Medulla oblongata (tissue), 1 donor: ENCODE measurements at regions not wholly inside any gene's neighbourhood (a gene's known extent, or its start where the extent isn't known, plus 50 kb on each side); places are given as distances from the start of the nearest gene placed in this dataset.
"Not testable (repeated sequence)": the region's sequence is repeated elsewhere in the genome, so short reads cannot be mapped to it uniquely, and the experiment has no call there.

Source experiments
- DNase-seq: peaks from one replicate; pipeline ENCODE4 v3.0.0-alpha.2; 2015; ENCODE audit errors: extremely low spot score

DNA sequence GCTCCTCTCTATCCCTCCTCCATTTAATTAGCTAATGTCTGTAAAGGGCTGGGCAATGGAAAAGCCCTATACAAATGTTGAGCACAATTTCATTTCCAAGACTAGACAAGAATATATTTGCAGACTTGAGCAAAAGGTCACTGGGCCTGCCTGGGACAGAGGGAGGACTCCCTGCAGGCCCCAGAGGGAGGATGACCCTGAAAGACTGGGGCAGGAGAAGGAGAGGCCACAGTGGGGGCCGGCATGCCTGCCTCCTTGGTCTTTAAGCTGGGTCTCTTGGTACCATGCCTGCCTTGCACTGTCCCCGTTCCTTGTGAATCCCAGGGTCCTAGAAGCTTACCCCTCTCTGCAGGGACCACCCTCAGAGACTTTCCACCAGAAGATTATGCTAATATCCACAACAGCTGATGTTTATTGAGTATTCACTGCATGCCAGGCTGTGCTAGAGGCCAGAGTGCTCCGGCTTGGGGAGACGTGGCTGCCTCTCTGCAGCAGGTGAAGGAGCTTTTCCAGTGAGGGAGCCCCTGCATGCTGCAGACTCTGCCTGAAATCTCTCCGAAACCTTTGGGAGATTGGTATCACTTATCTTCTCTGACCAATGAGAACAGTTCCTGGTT is 72.7 kb upstream of the HSPA9 start:
- DNase-seq: no peak

DNA sequence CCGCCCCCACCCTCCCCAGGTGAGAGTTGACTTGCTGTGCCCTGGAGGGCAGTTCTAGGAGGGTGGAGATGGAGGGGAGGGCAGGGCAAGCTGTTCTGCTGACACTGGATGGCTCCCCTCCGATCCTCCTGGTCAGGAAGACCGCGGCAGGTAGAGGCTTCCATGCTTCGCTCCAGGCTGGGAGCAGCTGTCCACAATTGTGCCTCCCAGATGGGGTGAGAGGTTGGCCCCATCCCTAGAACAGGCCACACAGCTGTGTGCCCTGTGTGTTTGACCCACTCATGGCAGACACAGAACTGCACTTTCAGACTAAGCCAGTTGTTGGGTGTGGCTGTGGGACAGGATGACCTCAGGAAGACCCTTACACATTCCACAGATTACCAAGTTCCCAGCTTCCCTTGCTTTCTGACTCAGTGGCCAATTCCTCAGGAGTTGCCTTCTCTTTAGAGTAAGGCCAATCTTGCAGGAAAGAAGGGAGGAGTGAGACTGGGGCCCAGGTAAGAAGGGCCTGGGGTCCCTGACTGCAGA is 72.1 kb upstream of the HSPA9 start:
- no peak for DNase-seq

DNA sequence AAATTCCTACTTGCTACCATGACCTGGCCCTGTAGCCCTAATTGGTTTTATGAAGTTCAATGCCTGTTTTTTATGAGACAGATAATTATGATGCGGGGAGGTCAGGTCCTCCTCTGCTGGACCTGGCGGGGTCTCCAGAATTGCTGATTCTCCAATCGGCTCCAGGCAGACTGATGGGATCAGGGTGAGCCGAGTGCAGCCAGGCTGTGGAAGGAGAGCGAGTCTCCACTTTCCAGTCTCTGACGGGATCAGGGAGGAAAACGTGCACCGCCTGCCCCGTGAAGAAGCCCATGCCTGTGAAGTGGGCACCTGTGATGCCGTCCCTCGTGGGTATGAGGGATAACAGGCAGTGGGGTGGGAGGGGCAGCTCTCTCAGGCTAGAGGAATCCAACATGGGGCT is 71.5 kb upstream of the HSPA9 start:
- DNase-seq: no peak

DNA sequence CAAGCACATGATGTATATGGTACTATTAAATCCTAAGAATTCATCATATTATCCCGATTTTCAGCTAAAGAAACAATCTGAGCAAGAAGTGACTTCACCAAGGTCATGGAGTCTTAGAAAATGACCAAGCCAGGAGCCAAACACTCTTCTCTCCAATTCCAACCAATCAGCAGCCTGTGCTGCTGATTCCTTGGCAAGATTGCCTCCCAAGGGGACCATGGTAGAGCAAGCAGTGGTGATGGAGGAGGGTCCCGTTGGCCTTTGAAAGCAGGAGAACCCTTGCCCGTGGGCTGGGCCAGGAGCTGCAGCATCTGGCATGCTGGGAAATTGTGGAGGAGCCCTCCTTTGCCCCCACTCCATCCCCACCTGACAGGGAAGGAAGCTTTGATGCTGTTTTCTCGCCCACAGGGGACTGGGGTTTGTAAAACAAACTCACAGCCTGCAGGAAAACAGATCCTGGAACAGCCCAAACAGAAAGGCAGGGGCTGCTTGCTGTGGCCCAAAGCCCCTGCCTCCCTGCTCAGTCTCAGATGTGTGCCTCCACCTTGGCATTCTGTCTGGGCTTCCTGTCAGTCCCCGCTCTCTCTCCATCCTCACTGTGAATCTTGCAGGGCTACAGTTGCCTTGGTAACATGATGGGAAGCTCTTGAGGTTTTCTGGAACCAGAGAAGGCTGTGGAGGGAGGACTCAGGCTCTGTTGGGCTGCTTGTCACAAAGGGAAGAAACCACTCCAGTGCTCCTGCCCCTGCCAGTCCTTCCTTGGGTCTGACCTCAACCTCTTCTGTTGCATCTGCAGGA is 70.8 kb upstream of the HSPA9 start:
- DNase-seq: no peak

DNA sequence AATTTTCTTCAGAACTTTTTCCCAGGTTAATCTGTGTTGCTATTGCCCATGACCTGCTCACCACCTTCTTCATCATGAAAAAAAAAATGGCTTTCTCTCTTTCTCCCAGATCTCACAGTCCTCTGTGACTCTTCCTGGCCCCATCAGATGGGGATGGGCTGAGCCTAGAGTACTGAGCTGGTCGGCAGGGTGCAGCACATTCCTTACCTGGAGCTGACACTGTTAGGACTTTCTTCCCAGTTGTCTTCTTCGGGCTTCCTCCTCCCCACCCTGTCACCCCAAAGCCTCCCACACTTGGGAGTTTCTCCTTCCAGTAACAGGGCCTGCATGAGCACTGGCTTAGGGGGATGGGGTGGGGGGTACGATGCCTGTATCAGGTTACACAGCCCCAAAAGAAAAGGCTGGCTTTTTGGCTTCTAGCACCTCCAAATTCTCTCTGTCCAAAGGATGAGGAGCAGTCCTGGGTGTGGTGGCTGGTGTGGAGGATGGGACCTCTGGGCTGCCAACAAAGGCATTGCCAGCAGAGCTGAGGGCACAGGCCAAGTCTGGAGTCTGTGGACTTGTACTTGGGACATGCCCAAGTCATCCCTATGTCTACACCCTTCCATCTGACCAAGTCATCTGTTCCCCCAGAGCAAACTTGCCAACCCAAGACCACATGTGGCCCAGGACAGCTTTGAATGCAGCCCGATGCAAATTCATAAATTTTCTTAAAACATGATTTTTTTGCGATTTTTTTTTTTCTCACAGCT is 68.0 kb upstream of the HSPA9 start:
- no peak for DNase-seq

DNA sequence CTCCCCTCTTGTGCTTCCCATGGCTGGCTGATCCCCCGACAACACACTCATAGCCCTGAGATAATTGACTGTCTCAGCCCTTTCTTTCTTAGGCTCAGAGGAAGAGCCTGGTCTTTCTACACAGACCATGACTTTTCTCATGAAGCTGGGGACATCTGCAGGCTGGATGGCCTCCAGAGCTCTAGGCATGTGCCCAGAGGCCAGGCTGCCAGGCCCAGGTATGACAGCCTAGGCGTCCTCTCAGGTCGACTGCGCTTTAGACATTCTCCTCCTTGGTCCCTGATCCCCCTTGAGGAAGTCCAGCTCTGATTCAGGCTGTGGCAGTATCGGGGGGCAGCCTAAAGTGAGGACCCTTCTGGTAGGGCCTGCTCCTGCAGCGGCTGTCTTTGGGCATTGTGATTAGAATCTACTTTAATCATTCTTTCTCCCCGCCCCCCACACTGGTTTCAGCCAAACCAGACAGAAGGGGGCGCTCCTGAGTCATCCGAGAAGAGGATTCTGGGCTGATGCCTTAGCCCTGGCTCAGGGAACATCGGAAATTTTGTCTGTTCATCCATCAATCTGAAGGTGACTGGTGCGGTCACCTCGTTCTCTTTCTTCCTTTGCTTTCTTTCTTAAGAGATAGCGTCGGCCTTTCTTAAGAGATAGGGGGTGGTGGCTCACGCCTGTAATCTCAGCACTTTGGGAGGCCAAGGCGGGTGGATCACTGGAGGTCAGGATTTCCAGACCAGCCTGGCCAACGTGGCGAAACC is 66.5 kb upstream of the HSPA9 start:
- peak; percentile 79 for DNase-seq

DNA sequence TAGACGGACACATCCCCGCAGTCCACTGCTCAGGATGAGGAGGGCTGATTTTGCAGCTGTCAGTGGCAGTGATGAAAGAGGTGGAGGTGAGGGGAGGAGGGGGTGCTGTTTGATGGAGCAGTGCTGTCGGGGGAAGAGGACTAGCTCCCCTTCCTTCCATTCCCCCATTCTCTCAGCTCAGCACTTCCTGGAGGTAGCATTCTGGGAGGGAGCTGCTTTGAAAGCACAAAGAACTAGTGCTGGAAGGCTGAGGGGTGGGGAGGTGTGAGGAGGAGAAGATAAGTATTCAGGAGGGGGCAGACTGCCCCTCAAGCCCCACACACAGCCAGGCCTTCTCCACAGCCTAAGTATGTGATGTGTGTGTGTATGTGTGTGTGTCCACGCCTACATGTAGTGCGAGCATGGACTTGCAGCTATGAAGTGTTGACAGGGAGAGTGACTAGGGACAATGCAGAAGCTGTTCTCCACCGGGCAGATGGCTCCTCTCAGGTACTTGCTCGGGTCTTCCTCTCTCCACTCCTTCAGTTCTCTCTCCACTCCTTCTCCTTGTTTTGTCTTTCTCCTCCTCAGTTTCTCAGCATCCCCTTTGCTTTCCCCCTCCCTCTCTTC is 65.5 kb upstream of the HSPA9 start:
- no peak for DNase-seq

DNA sequence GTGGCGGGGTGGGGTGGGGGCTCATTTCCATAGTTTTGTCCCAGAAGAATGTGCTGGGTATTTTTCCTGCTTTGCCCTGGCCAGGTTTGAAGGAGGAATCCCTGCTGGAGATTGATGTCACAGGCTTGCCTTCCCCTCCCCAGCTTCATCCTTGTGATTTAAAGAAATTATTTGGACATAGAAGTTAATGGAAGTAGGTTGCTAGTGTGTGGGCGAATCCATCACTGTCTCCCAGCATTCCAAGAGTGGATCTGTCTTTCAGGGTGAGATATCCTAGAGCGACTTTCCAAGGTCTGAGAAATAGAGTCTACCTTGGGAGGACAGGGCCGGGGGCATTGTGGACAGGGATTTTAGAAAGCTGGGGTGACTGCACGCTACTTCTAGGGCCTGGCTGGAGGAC is 64.9 kb upstream of the HSPA9 start:
- no peak for DNase-seq

DNA sequence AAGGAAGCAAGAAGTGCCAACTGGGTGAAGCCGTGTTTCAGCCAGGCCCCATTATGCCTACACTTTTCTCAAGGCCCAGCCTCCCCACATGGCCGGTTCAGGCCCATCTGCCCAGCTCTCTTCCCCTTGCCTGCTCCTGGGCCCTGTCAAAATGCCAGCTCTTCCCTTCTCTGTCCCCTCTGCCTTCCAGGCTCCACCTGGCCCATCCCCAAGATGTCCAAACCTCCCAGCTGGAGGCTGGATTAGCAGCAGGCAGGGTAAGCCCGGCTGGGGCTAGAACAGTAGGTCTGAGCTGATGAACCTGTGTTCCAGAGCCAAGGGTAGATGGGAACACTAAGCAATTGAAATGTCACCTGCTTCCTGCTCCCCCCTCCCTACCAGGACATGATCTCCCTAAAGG is 64.1 kb upstream of the HSPA9 start:
- DNase-seq: no peak

DNA sequence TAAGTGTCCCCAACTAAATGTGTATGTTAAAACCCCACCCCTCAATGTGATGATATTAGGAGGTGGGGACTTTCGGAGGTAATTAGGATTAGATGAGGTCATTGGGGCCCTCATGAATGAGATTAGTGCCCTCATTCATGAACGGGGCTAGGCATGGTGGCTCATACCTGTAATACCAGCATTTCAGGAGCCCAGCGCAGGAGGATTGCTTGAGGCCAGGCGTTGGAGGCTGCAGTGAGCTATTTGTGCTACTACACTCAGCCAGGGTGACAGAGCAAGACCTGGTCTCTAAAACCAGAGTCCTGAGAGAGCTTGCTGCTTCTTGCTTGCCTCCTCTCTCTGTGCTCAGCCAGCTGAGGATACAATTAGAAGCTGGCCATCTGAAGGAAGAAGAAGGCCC is 62.1 kb upstream of the HSPA9 start:
- no peak for DNase-seq

DNA sequence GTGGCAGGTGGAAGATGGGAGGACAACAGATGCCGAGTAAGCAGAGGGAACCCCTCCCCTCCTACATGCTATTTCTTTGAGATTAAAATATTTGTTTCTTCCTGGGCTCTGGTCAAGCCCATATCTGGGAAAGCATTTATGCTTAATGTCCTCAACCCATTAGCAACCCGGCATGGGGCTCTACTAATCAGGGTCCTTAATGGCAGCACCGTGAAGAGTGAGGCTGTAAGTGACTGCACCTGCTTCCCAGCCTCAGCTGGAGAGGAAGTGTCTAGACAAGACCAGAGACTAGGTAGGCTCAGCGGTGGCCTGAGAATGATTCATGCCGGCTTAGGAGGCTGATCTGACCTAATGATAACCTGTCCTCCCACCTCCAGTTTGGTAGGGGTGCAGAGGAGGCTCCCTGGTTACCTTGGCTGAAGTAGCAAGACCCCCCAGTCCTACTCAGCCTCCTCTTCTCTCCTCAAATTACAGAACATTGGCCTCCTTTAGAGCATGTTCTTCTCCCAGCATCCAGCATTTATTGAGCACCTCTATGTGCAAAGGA is 61.3 kb upstream of the HSPA9 start:
- DNase-seq: no peak

DNA sequence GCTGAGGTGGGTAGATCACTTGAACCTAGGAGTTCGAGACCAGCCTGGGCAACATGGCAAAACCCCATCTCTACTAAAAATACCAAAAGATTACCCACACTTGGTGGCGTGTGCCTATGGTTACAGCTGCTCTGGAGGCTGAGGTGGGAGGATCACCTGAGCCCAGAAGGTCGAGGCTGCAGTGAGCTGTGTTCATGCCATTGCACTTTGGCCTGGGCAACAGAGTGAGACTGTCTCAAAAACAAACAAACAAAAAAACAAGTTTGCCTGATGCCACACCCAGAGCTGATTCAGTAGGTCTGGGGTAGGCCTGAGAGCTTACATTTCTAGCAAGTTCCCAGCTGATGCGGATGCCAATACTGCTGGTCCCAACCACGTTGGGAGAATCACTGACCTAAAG is 60.5 kb upstream of the HSPA9 start:
- DNase-seq: no peak

DNA sequence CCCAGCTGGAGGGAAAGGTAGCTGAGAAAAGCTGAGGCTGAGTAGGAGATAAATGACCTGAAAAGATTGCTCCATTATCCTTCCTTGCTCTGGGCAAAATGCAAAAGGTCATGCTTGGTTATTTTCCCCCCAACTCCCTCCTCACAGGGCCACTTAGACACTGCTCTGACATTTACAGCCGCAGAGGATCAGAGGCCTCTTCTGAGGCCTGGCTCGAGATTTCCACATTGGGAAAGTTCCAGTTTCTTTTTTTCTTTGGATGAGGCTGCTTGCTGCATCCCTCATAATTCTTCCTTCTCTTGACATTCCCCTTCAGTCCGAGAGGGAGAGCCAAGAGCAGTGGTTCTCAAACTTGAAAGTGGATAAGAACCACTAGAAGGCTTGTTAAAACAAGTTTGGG is 60.1 kb upstream of the HSPA9 start:
- peak; percentile 50 for DNase-seq

DNA sequence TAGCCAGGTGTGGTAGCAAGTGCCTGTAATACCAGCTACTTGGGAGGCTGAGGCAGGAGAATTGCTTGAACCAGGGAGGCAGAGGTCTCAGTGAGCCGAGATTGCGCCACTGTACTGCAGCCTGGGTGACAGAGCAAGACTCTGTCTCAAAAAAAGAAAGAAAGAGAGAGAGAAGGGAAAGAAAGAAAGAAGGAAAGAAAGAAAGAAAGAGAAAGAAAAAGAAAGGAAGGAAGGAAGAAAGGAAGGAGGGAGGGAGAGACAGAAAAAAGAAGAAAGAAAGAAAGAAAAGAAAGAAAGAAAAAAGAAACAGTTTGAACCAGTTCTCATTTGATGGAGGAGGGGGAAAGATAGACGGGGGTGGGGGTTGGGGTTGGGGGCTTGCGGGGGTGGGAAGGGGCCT is 59.6 kb upstream of the HSPA9 start:
- DNase-seq: not testable (repeated sequence)

DNA sequence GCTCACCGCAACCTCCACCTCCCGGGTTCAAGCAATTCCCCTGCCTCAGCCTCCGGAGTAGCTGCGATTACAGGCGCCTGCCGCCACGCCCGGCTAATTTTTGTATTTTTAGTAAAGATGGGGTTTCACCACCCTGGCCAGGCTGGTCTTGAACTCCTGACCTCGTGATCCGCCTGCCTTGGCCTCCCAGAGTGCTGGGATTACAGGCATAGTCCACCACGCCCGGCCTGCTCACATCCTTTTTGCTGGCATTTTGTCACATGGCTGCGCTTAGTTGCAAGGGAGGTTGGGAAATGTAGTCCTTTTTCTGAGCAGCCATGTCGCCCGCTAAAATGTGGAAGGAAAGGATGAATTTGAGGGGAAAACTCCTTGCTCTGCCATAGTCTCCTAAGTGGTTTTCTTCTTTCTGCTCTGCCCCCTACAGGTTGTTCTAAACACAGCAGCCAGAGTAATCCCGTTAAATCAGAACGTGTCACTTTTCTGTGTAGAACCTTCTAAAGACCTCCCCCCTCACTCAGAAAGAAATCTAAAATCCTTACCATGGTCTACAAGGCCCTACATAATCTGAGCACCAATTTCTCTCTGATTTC is 57.8 kb upstream of the HSPA9 start:
- peak; percentile 88 for DNase-seq

DNA sequence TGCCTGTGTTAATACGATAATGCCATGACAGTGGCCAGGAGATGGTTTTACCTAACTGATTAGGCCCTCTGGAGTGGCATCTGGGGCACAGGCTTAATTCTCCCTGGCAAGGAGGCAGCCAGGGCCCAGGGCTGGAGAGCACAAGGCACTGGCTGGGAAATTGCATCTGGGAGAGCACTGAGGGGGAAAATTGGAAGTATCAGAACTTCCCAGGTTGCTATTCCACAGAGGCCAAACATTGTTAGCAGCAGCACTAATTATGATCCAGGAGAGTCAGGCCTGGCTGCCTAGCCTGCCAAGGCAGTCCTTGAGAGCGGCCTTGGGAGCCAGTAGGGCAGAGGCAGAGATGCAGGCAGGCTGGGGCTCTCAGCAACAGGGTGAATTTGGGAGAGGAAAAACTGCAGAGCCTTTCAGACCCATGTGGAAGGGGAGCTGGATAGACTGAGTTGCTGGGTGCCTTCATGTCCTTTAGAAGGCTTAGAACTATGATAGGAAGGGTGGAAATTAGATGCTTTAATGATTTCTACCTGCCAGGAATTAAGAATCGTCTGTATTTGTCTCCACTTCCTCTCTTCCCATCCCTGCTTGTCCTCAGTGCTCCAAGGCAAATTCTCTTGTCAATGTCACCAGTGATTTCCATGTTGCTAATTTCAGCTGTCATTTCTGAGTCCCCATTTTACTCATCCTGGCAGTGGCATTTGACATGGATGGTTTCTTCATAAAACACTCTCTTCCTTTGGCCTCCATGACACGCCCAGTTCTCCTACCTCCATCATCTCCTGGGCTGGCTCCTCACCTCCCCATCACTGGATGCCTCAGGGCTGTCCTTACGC is 56.1 kb upstream of the HSPA9 start:
- no peak for DNase-seq

DNA sequence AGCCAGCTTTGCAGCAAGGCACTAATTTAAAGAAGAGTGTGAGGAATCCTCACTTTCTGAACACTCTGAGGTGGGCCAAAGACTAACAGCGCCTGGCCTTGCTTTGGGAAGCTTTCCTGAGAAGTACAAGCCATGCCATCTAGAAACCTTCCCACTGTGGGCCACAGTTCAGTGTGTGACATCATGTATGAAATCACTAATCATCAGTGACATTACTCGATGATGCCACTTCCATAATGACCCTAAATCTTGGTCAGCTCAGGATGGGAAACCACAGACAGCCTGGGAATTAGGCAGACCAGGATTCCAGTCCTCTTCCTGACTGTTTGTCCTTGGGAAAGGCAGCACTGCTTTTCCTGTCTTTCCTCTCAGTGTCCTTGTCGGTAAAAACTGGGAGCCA is 54.2 kb upstream of the HSPA9 start:
- no peak for DNase-seq

DNA sequence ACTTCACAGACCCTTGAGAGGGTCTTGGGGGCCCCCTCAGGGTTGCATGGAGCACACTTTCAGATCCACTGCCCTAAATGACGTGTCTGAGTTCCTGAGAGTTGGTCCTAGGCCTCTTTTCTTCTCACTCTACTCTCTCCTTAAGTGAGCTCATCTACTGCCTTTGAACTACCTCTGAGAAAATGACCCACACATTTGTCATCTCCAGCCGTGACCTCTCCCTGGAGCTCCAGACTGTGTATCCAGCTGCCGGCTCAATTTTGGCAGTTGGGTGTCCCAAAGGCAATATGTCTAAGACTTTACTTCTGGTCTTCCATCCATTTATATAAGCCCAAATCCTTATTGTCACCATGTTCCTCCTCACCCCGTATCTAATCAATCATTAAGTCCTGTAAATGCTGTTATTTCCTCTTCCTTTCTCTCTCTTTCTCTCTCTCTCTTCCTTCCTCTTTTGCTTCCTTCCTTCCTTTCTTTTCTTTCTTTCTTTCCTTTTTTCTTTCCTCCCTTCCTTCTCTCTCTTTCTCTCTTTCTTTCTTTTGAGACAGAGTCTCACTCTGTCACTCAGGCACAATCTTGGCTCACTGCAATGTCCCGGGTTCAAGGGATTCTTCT is 51.2 kb upstream of the HSPA9 start:
- no peak for DNase-seq

DNA sequence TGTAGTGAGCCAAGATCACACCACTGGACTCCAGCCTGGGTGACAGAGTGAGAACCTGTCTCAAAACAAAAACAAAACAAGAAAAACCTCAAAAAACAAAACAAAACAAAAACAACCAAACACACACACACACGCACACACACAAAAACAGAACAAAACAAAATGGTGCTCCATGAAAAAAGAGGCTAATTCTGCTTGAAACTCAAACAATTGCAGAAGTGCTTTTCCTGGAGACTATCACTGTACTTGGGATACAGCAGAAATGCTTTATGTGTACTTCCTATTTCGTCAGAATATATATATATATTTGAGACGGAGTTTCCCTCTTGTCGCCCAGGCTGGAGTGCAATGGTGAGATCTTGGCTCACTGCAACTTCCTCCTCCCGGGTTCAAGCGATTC is 49.9 kb upstream of the HSPA9 start:
- no peak for DNase-seq
